Inflammatory macrophage treated with lipopolysaccharide for 4 hours (primary cell): ENCODE measurements at regions not wholly inside any gene's neighbourhood (a gene's known extent, or its start where the extent isn't known, plus 50 kb on each side); places are given as distances from the start of the nearest gene placed in this dataset.
"Not testable (repeated sequence)": the region's sequence is repeated elsewhere in the genome, so short reads cannot be mapped to it uniquely, and the experiment has no call there.

Experiments
- DNase-seq: peaks from one replicate; pipeline ENCODE4 v3.0.0-alpha.2; 2020

- no peak for DNase-seq
Observed at GRCh38 chr4:189463734-189464133, 476.9 kb upstream of the FRG1 start.

- DNase-seq: no peak
Observed at GRCh38 chr4:189494407-189494806, 446.3 kb upstream of the FRG1 start.

GRCh38 chr4:189497516-189497915, 443.2 kb upstream of the FRG1 start:
- DNase-seq: no peak

- DNase-seq: no peak
Observed at GRCh38 chr4:189497996-189498395, 442.7 kb upstream of the FRG1 start.

GRCh38 chr4:189498457-189498856, 442.2 kb upstream of the FRG1 start:
- DNase-seq: no peak

GRCh38 chr4:189499696-189500095, 441.0 kb upstream of the FRG1 start:
- no peak for DNase-seq

GRCh38 chr4:189500970-189501369, 439.7 kb upstream of the FRG1 start:
- DNase-seq: no peak

- peak; percentile 43 for DNase-seq
Observed at GRCh38 chr4:189502841-189503435, 437.7 kb upstream of the FRG1 start.

- peak; percentile 66 for DNase-seq
Observed at GRCh38 chr4:189504220-189504619, 436.5 kb upstream of the FRG1 start.

GRCh38 chr4:189505380-189505779, 435.3 kb upstream of the FRG1 start:
- no peak for DNase-seq

GRCh38 chr4:189506080-189506479, 434.6 kb upstream of the FRG1 start:
- no peak for DNase-seq

- DNase-seq: no peak
Observed at GRCh38 chr4:189507060-189507459, 433.6 kb upstream of the FRG1 start.

GRCh38 chr4:189510601-189511000, 430.1 kb upstream of the FRG1 start:
- DNase-seq: peak; percentile 30

GRCh38 chr4:189511581-189511980, 429.1 kb upstream of the FRG1 start:
- no peak for DNase-seq

GRCh38 chr4:189513421-189513820, 427.3 kb upstream of the FRG1 start:
- no peak for DNase-seq

- DNase-seq: no peak
Observed at GRCh38 chr4:189514209-189514608, 426.5 kb upstream of the FRG1 start.

GRCh38 chr4:189516902-189517301, 423.8 kb upstream of the FRG1 start:
- DNase-seq: no peak

GRCh38 chr4:189519186-189519585, 421.5 kb upstream of the FRG1 start:
- no peak for DNase-seq

- no peak for DNase-seq
Observed at GRCh38 chr4:189525304-189525703, 415.4 kb upstream of the FRG1 start.

GRCh38 chr4:189530848-189531247, 409.8 kb upstream of the FRG1 start:
- DNase-seq: peak; percentile 46

- no peak for DNase-seq
Observed at GRCh38 chr4:189533603-189534002, 407.1 kb upstream of the FRG1 start.

GRCh38 chr4:189547559-189547958, 393.1 kb upstream of the FRG1 start:
- DNase-seq: no peak

GRCh38 chr4:189548484-189549125, 392.1 kb upstream of the FRG1 start:
- DNase-seq: no peak

GRCh38 chr4:189551931-189552670, 388.6 kb upstream of the FRG1 start:
- not testable (repeated sequence) for DNase-seq
